ENCODE measurements at regions not wholly inside any gene's neighbourhood (a gene's known extent, or its start where the extent isn't known, plus 50 kb on each side); places are given as distances from the start of the nearest gene placed in this dataset.

DNA sequence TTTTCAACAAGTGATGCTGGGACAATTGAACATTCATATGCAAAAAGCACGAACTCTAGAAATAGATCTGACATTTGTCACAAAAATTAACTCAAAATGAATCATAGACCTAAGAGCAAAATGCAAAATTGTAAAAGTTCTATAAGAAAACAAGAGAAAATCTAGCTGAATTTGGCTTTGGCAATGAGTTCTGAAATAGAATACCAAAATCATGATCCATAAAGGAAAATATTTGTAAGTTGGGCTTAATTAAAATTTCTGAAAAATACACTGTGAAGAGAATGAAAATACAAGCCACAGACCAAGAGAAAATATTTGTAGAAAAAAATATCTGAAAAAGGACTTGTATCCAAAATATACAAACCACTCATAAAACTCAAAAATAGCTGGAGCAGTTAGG lies 698.8 kb upstream of the CELF2 start:
- no peak overlapping the region for H3K4me3 ChIP-seq (ENCODE audit: control insufficient read depth in 2 of 3, extremely low read depth in 1 of 3, insufficient read depth in 2 of 3, low read depth in 1 of 3, low read length in 3 of 3)
- FAIRE-seq (no peak), DNase-seq (ENCODE audit: low read depth, low spot score) (no peak)
- H3K4me1 ChIP-seq (ENCODE audit: control insufficient read depth, extremely low read depth, insufficient read depth, low read length), result peaks cover 11% of the 10 kb centered on the region
- no peaks in the 10 kb centered on the region for H3K36me3 ChIP-seq (ENCODE audit: control insufficient read depth in 2 of 2, extremely low read depth in 1 of 2, insufficient read depth in 2 of 2, low read length in 2 of 2)
- no peaks in the 10 kb centered on the region for H3K79me2 ChIP-seq (ENCODE audit: control insufficient read depth, insufficient read depth, low read length)
- no peaks in the 10 kb centered on the region for H3K9me1 ChIP-seq (ENCODE audit: control insufficient read depth, extremely low read depth, insufficient read depth, low read length)
- dilution Hi-C loops (cut with MboI; ENCODE audit: extremely low pct_ligation_motif_present, low sequenced_read_pairs), result no loop called here
- no peaks in the 10 kb centered on the region for H3K9me3 ChIP-seq (ENCODE audit: control insufficient read depth, low read depth, low read length)
- H4K20me1 ChIP-seq (ENCODE audit: control insufficient read depth, extremely low read depth, insufficient read depth, low read length), result no peaks in the 10 kb centered on the region
- no peak overlapping the region for H3K4me2 ChIP-seq (ENCODE audit: control insufficient read depth, extremely low read depth, insufficient read depth, low read depth, low read length)
- no peak overlapping the region for H2AFZ ChIP-seq (ENCODE audit: control insufficient read depth, low read length)
- TF ChIP-seq CTCF (optimal IDR thresholded peaks at IDR 0.05 in 1 of 3, IDR thresholded peaks at IDR 0.05 in 1 of 3, conservative IDR thresholded peaks at IDR 0.05 in 1 of 3; ENCODE audit: extremely low read depth in 1 of 3, insufficient read depth in 2 of 3, low read length in 3 of 3) (no peak), EZH2 (IDR thresholded peaks at IDR 0.05; ENCODE audit: low read length) (no peak)
- H3K27ac ChIP-seq (ENCODE audit: control insufficient read depth, insufficient read depth, low read length), result no peak overlapping the region
- H3K9ac ChIP-seq (ENCODE audit: control insufficient read depth, extremely low read depth, insufficient read depth, low read length), result no peak overlapping the region
- no peaks in the 10 kb centered on the region for H3K27me3 ChIP-seq (ENCODE audit: control insufficient read depth, extremely low read depth, insufficient read depth, low read length)

DNA sequence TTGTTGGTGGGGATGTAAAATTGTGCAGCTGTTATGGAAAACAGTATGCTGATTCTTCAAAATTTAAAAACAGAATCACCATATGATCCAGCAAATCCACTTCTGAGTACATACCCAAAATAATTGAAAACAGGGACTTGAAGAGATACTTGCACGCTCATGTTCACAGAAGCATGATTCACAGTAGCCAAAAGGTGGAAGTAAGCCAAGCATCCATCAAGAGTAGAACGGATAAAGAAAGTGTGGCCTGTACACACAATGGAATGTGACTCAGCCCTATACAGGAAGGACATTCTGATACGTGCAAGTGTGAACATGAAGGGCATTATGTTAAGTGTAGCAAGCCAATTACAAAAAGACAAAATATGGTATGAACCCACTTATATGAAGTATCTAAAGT lies 696.7 kb upstream of the CELF2 start:
- Histone ChIP-seq H2AFZ (ENCODE audit: control insufficient read depth, low read length) (peak overlapping the region; percentile 5), H3K9me3 (ENCODE audit: control insufficient read depth, low read depth, low read length) (no peaks in the 10 kb centered on the region), H3K9ac (ENCODE audit: control insufficient read depth, extremely low read depth, insufficient read depth, low read length) (no peak overlapping the region), H3K27me3 (ENCODE audit: control insufficient read depth, extremely low read depth, insufficient read depth, low read length) (no peaks in the 10 kb centered on the region), H3K27ac (ENCODE audit: control insufficient read depth, insufficient read depth, low read length) (peak overlapping the region; percentile 17), H3K79me2 (ENCODE audit: control insufficient read depth, insufficient read depth, low read length) (no peaks in the 10 kb centered on the region), H3K9me1 (ENCODE audit: control insufficient read depth, extremely low read depth, insufficient read depth, low read length) (no peaks in the 10 kb centered on the region), H4K20me1 (ENCODE audit: control insufficient read depth, extremely low read depth, insufficient read depth, low read length) (no peaks in the 10 kb centered on the region), H3K4me2 (ENCODE audit: control insufficient read depth, extremely low read depth, insufficient read depth, low read depth, low read length) (peak overlapping the region; percentile 31), H3K36me3 (ENCODE audit: control insufficient read depth in 2 of 2, extremely low read depth in 1 of 2, insufficient read depth in 2 of 2, low read length in 2 of 2) (no peaks in the 10 kb centered on the region), H3K4me1 (ENCODE audit: control insufficient read depth, extremely low read depth, insufficient read depth, low read length) (peaks cover 11% of the 10 kb centered on the region), H3K4me3 (ENCODE audit: control insufficient read depth in 2 of 3, extremely low read depth in 1 of 3, insufficient read depth in 2 of 3, low read depth in 1 of 3, low read length in 3 of 3) (no peak overlapping the region)
- DNase-seq (ENCODE audit: low read depth, low spot score) (peak; percentile 74), FAIRE-seq (peak; percentile 99)
- TF ChIP-seq EZH2 (IDR thresholded peaks at IDR 0.05; ENCODE audit: low read length), result no peak
- TF ChIP-seq CTCF (optimal IDR thresholded peaks at IDR 0.05 in 1 of 3, IDR thresholded peaks at IDR 0.05 in 1 of 3, conservative IDR thresholded peaks at IDR 0.05 in 1 of 3; ENCODE audit: extremely low read depth in 1 of 3, insufficient read depth in 2 of 3, low read length in 3 of 3), result no peak
- dilution Hi-C loops (cut with MboI; ENCODE audit: extremely low pct_ligation_motif_present, low sequenced_read_pairs), result no loop called here
